Liver (tissue), 3 donors: ENCODE measurements at regions not wholly inside any gene's neighbourhood (a gene's known extent, or its start where the extent isn't known, plus 50 kb on each side); places are given as distances from the start of the nearest gene placed in this dataset.

Source experiments
- CTCF ChIP-seq: fragments of 150-350 bp; IDR thresholded peaks from 2 replicates; pipeline ENCODE4 v1.5.1; 2017; ENCODE audit warnings: improper control_type of control experiment, low read depth, low read length; ENCODE audit not compliant: missing input control
- GABPA ChIP-seq, 2 donors: IDR thresholded peaks in 1 of 2; conservative IDR thresholded peaks in 1 of 2; 2 replicates each; pipeline ENCODE4 v1.6.1; 2016; ENCODE audit warnings: antibody characterized with exemption in 2 of 2, mild to moderate bottlenecking in 1 of 2, moderate library complexity in 1 of 2
- JUND ChIP-seq, 2 donors: IDR thresholded peaks; 2 replicates each; pipeline ENCODE4 v1.6.1; 2016; ENCODE audit warnings: antibody characterized with exemption in 2 of 2
- MAX ChIP-seq: IDR thresholded peaks from 2 replicates; pipeline ENCODE4 v1.6.1; 2016; ENCODE audit warnings: antibody characterized with exemption
- RAD21 ChIP-seq, 2 donors: IDR thresholded peaks; 2 replicates each; pipeline ENCODE4 v1.6.1; 2016; ENCODE audit warnings: antibody characterized with exemption in 2 of 2, mild to moderate bottlenecking in 2 of 2
- REST ChIP-seq: IDR thresholded peaks from 2 replicates; pipeline ENCODE4 v1.6.1; 2016; ENCODE audit warnings: antibody characterized with exemption, mild to moderate bottlenecking
- RXRA ChIP-seq, 2 donors: IDR thresholded peaks; 2 replicates each; pipeline ENCODE4 v1.6.1; 2017 to 2018; ENCODE audit warnings: antibody characterized with exemption in 2 of 2, mild to moderate bottlenecking in 1 of 2
- TAF1 ChIP-seq: conservative IDR thresholded peaks from 2 replicates; pipeline ENCODE4 v1.6.1; 2016; ENCODE audit warnings: antibody characterized with exemption, mild to moderate bottlenecking
- YY1 ChIP-seq: IDR thresholded peaks from 2 replicates; pipeline ENCODE4 v1.6.1; 2016; ENCODE audit warnings: antibody characterized with exemption, mild to moderate bottlenecking
- ZBTB33 ChIP-seq: IDR thresholded peaks from 2 replicates; pipeline ENCODE4 v1.6.1; 2016; ENCODE audit warnings: antibody characterized with exemption
- donor health status: healthy.
- donor health status: healthy.

- TF ChIP-seq RAD21 (IDR thresholded peaks at IDR 0.05) (no peak), CTCF (no peak), REST (no peak), TAF1 (no peak), YY1 (no peak), JUND (IDR thresholded peaks at IDR 0.05) (no peak), MAX (no peak), ZBTB33 (no peak), GABPA (IDR thresholded peaks at IDR 0.05 in 1 of 2, conservative IDR thresholded peaks at IDR 0.05 in 1 of 2) (no peak), RXRA (IDR thresholded peaks at IDR 0.05) (no peak)
These were observed 821.6 kb downstream of the GRID1 start for GRCh38 chr10:85544956-85545355.
